GM13976 (cell line): ENCODE measurements at regions not wholly inside any gene's neighbourhood (a gene's known extent, or its start where the extent isn't known, plus 50 kb on each side); places are given as distances from the start of the nearest gene placed in this dataset.

Experiments
- DNase-seq: peaks from one replicate; pipeline ENCODE4 v3.0.0; 2012; ENCODE audit warnings: low spot score
- CTCF ChIP-seq: IDR thresholded peaks from 2 replicates; pipeline ENCODE4 v1.5.1; 2012; ENCODE audit warnings: borderline replicate concordance, mild to moderate bottlenecking; ENCODE audit not compliant: insufficient read depth; ENCODE audit errors: extremely low read depth, missing control alignments, control extremely low read depth
- in situ Hi-C: fragments of 300-500 bp; cut with MboI; formaldehyde crosslinking; loops from one replicate; pipeline ENCODE4 v1.12.0; 2022; ENCODE audit warnings: low sequenced_read_pairs, mixed read lengths, inconsistent platforms; ENCODE audit not compliant: unreplicated experiment

DNA sequence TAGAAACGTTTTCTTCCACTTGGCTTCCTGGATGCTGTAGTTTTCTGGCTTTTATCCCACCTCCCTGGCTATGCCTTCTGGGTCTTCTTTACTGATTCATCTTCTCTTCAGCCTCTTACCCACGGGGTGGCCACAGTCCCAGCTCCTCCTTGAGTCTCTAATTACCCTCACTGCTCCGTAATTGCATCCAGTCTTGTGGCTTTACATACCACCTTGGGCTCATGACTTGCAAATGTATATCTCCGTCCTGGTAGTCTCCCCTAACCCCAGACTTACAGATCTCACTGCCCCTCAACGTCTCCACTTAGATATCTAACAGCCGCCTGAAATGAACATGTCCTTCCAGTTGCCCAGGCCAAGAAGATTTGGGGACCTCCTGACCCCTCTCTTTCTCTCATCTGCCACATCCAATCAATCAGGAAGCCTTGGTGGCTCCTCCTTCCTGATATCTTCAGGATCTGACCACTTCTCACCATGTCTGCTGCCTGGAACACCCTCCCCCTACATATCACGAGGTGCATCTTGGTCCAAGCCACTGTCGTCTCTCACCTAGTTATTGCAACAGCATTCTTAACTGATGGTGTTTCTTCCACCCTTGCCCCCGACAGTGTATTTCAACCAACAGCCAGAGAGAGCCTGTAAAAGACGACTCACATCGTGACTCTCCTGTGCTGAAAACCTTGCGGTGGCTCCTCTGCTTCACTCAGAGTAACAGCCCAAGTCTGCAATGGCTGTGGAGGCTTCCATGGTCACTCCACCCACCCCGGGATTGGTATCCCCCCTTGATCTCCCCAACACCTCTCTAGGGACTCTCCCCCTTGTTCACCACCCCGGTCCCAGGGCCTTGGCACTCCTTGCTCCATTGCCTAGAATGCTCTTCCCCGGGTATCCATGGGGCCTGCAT lies 219.0 kb upstream of the POU3F1 start:
- TF ChIP-seq CTCF, result no peak
- in situ Hi-C loops, result no loop called here
- no peak for DNase-seq

- in situ Hi-C loops, result no loop called here
- DNase-seq, result no peak
- no peak for TF ChIP-seq CTCF
Measured at GRCh38 chr1:38263438-38263837, 216.8 kb upstream of the POU3F1 start.

DNA sequence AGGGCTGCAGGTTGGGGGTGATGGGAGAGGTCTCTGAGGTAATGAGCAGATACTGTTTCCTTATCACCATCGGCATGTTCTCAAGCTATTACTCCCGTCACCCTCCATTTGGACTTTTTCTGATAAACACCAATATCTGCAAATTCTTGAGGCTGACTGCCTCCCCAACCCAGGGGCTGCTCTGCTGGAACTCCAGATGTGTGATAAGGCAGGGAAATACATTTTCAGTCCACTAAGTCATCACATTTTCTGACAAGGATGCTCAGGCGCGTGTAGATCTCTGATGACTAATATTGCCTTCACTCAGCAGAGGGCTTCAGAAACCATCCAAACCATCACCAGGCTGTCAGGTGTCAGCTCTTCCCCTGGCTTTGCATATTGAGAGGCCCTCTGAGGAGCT lies 215.0 kb upstream of the POU3F1 start:
- in situ Hi-C loops, result no loop called here
- DNase-seq, result no peak
- TF ChIP-seq CTCF, result no peak

DNA sequence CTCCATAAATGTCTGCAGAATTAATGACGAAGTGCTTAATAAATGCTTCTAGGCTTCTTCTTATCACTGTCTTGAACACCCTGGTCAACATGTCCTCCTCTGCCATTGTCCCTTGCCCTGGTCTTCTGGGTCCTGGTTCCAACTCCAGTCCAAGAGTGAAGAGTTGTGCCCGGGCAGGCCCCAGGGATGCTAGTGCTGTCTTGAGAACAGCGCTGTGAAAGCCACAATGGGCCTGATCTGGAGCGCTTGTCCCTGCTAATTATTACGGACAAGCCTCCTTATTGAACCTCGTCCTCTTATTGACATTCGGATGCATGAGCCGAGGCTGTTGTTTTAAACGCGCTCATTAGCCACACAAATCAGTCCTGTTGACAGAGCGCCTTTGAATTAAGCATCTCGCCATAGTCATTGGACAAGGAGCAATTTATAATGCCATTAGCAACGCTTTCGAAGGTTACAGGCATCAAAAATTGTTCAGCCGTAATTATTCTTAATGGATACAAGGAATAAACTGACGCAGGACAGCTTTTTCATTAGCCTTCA lies 211.6 kb upstream of the POU3F1 start:
- TF ChIP-seq CTCF, result no peak
- DNase-seq, result no peak
- in situ Hi-C loops, result no loop called here

DNA sequence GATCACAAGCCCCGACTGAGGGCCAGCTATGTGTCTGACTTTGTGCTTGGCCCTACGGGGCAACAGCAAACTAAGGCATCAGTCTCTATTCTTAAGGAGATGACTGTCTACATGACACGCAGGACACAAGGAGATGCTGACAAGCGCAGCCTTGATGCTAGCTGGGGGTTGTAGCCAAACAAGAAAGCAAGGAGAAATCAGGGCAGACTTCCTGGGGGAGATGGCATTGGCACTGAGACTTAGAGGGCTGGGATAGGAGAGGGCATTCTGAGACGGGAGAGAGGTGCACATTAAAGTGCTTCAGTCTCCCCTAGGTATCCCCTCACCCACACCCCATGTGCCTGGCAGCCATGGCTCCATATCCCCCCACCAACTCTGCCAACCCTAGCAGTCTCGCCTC lies 210.8 kb upstream of the POU3F1 start:
- in situ Hi-C loops, result no loop called here
- DNase-seq, result no peak
- no peak for TF ChIP-seq CTCF

DNA sequence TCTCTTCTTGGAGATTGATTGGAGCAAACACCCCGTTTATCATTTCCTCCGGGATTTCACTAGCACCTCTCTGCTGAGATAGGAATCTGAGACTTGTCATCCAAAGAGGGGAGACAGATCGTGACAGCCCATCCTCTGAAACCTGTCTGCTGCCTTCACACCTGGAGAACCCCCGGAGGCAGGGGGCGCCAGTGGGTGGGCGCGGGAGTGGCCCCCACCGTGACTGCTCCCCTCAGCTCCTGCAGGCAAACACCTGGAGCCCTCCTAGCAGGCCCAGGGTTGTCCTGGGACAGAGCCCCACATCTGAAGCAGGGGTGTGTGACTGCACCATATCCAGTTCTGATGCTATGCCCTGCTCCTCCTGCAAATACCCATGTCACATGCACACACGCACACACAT lies 209.5 kb upstream of the POU3F1 start:
- no peak for TF ChIP-seq CTCF
- in situ Hi-C loops, result no loop called here
- DNase-seq, result no peak
